SU-DHL-6 (cell line): ENCODE measurements at regions not wholly inside any gene's neighbourhood (a gene's known extent, or its start where the extent isn't known, plus 50 kb on each side); places are given as distances from the start of the nearest gene placed in this dataset.

Experiments used
- EZH2phosphoT487 ChIP-seq: fragments of 200-600 bp; sonication (generic), shearing (Covaris generic); conservative IDR thresholded peaks from 2 replicates; pipeline ENCODE4 v1.6.1; 2018; ENCODE audit warnings: mild to moderate bottlenecking, antibody characterized with exemption, low read length, moderate library complexity, mixed read lengths
- TF ChIP-seq, protein P1 (sequence below): fragments of 200-600 bp; sonication (generic); IDR thresholded peaks from one replicate; pipeline ENCODE4 v1.5.1; 2017; ENCODE audit warnings: antibody characterized with exemption, mild to moderate bottlenecking, low read length, moderate library complexity; ENCODE audit not compliant: insufficient read depth, poor library complexity, severe bottlenecking

DNA sequence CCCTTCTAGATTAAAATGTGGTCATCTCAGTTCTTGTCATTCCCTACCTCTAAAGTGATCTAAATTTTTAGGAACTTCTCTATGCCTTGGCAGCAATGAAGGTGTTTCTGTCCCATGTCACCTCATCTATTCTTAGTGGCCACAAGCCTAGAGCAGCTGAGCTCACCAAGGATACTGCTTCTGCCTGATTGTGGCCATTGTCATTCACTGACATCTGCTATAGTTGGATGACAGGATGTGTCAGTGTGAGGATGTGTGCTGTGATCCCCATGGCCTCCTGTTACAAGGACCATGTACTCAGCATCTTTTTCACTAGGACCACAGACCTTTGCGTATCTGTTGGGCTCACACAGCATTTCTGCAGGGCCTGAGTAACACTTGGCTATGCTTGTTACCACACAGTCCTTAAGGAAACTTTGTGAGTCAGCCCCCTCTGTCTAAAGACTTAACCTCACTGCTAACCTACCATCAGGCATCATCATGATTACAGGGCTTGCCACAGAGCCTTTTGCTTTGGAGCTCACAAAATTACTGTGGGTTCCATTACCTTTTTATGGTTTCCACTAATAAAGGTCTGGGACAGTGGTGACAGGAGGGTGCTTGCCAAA, 421.0 kb downstream of the ADAM29 start:
- TF ChIP-seq, protein P1, sequence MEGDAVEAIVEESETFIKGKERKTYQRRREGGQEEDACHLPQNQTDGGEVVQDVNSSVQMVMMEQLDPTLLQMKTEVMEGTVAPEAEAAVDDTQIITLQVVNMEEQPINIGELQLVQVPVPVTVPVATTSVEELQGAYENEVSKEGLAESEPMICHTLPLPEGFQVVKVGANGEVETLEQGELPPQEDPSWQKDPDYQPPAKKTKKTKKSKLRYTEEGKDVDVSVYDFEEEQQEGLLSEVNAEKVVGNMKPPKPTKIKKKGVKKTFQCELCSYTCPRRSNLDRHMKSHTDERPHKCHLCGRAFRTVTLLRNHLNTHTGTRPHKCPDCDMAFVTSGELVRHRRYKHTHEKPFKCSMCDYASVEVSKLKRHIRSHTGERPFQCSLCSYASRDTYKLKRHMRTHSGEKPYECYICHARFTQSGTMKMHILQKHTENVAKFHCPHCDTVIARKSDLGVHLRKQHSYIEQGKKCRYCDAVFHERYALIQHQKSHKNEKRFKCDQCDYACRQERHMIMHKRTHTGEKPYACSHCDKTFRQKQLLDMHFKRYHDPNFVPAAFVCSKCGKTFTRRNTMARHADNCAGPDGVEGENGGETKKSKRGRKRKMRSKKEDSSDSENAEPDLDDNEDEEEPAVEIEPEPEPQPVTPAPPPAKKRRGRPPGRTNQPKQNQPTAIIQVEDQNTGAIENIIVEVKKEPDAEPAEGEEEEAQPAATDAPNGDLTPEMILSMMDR, result no peak
- TF ChIP-seq EZH2phosphoT487, result no peak
